GM12878 (cell line): ENCODE measurements at regions not wholly inside any gene's neighbourhood (a gene's known extent, or its start where the extent isn't known, plus 50 kb on each side); places are given as distances from the start of the nearest gene placed in this dataset.

Experiments used
- ATAC-seq: fragments of 200-7000 bp; cut with Tn5 transposase; 3 replicates; pipeline ENCODE4 v1.9.1; 2020; ENCODE audit warnings: mild to moderate bottlenecking, moderate library complexity
- BruUV-seq: library from RNA; stranded (reverse); fragments of 400-500 nt; replicated peaks from 2 replicates; lab custom pipeline; 2021; lab: Mats Ljungman, UMichigan
- CTCF ChIA-PET: fragments of 300-600 bp; sonication (Branson Sonifier 250); formaldehyde crosslinking; extraction: SDS; loops from one replicate; lab custom pipeline; 2021; ENCODE audit warnings: inconsistent platforms; lab: Yijun Ruan, JAX
- POLR2A ChIA-PET: fragments of 350-600 bp; formaldehyde crosslinking; extraction: SDS; loops from one replicate; lab custom pipeline; 2021; ENCODE audit warnings: inconsistent platforms; lab: Charles Lee
- RAD21 ChIA-PET: fragments of 300-600 bp; sonication (Branson Sonifier 250); formaldehyde crosslinking; loops from one replicate; lab custom pipeline; 2023; ENCODE audit warnings: antibody characterized with exemption; ENCODE audit not compliant: unreplicated experiment; lab: Charles Lee
- SMC1A ChIA-PET: fragments of 300-600 bp; sonication (Branson Sonifier 250); formaldehyde crosslinking; loops from one replicate; lab custom pipeline; 2023; ENCODE audit not compliant: unreplicated experiment, uncharacterized antibody; lab: Charles Lee
- DNase-seq: peaks from one replicate; pipeline ENCODE4 v3.0.0-alpha.2; 2011; ENCODE audit warnings: low read depth, low spot score
- FAIRE-seq: peaks from 3 replicates; lab custom pipeline; 2011; peaks lifted over from hg19 to GRCh38; lab: Jason Lieb, UNC
- H2AFZ ChIP-seq: 2 replicates; pipeline ENCODE4 v1.6.0; 2011; ENCODE audit warnings: low read depth, low read length, control low read depth; ENCODE audit not compliant: control insufficient read depth
- H3K27ac ChIP-seq: 2 replicates; pipeline ENCODE4 v1.5.1; 2011; ENCODE audit warnings: control low read depth; ENCODE audit not compliant: control insufficient read depth, insufficient read depth
- H3K27me3 ChIP-seq, 2 experiments: replicated peaks in 1 of 2; 2 replicates each; pipeline versions ENCODE4 v1.6.0 to v1.6.1; 2011; ENCODE audit warnings: low read length in 1 of 2; ENCODE audit not compliant: control insufficient read depth in 2 of 2, insufficient read depth in 2 of 2
- H3K36me3 ChIP-seq, 2 experiments: 2 replicates each; pipeline ENCODE4 v1.5.1; 2011; ENCODE audit warnings: low read length in 1 of 2; ENCODE audit not compliant: control insufficient read depth in 2 of 2, insufficient read depth in 2 of 2
- H3K4me1 ChIP-seq: 2 replicates; pipeline ENCODE4 v1.6.1; 2011; ENCODE audit warnings: mild to moderate bottlenecking, low read length, moderate library complexity, mixed read lengths; ENCODE audit not compliant: control insufficient read depth, insufficient read depth
- H3K4me2 ChIP-seq: 2 replicates; pipeline ENCODE4 v1.6.0; 2011; ENCODE audit warnings: control low read depth; ENCODE audit not compliant: control insufficient read depth, insufficient read depth
- H3K4me3 ChIP-seq: fragments of 200-600 bp; sonication (generic); 2 replicates; pipeline ENCODE4 v1.5.1; 2016
- H3K79me2 ChIP-seq: 2 replicates; pipeline ENCODE4 v1.6.0; 2011; ENCODE audit warnings: low read length; ENCODE audit not compliant: control insufficient read depth, insufficient read depth
- H3K9ac ChIP-seq: 2 replicates; pipeline ENCODE4 v1.8.0; 2011; ENCODE audit warnings: low read length, control low read depth, mixed read lengths; ENCODE audit not compliant: control insufficient read depth, insufficient read depth
- H3K9me3 ChIP-seq: replicated peaks from 3 replicates; pipeline ENCODE4 v1.5.1; 2011; ENCODE audit warnings: mild to moderate bottlenecking, low read length; ENCODE audit not compliant: control insufficient read depth, insufficient read depth
- H4K20me1 ChIP-seq: 2 replicates; pipeline ENCODE4 v1.6.0; 2011; ENCODE audit not compliant: control insufficient read depth, insufficient read depth
- CBFB ChIP-seq: IDR thresholded peaks from 2 replicates; pipeline ENCODE4 v1.6.1; 2016; ENCODE audit warnings: antibody characterized with exemption, low read depth
- CEBPZ ChIP-seq: fragments of 150-350 bp; IDR thresholded peaks from 2 replicates; pipeline ENCODE4 v1.6.1; 2016; ENCODE audit warnings: low read depth, low read length
- CHD2 ChIP-seq: IDR thresholded peaks from 2 replicates; pipeline ENCODE4 v1.6.1; 2011; ENCODE audit warnings: low read depth, low read length, improper control_type of control experiment, borderline replicate concordance
- CREB1 ChIP-seq: IDR thresholded peaks from 2 replicates; pipeline ENCODE4 v1.6.1; 2012; ENCODE audit warnings: low read depth, mild to moderate bottlenecking, inconsistent platforms
- ESRRA ChIP-seq: IDR thresholded peaks from 2 replicates; pipeline ENCODE4 v1.6.1; 2012; ENCODE audit warnings: mild to moderate bottlenecking, low read length, improper control_type of control experiment
- HSF1 ChIP-seq: fragments of 150-350 bp; IDR thresholded peaks from 2 replicates; pipeline ENCODE4 v1.6.1; 2014; ENCODE audit warnings: mild to moderate bottlenecking, low read depth, low read length
- MAX ChIP-seq: IDR thresholded peaks from 2 replicates; pipeline ENCODE4 v1.6.1; 2012; ENCODE audit warnings: low read depth, low read length, improper control_type of control experiment
- MTA3 ChIP-seq: IDR thresholded peaks from 2 replicates; pipeline ENCODE4 v1.6.1; 2012; ENCODE audit warnings: low read length, inconsistent platforms, borderline replicate concordance
- NBN ChIP-seq: fragments of 450-650 bp; IDR thresholded peaks from 2 replicates; pipeline ENCODE4 v1.6.1; 2016
- POLR2AphosphoS2 ChIP-seq: IDR thresholded peaks from 2 replicates; pipeline ENCODE4 v1.6.1; 2011; ENCODE audit warnings: low read depth, mild to moderate bottlenecking, low read length, improper control_type of control experiment, moderate library complexity
- SIX5 ChIP-seq: IDR thresholded peaks from 2 replicates; pipeline ENCODE4 v1.6.1; 2011; ENCODE audit warnings: mild to moderate bottlenecking, low read depth, low read length, moderate library complexity; ENCODE audit not compliant: severe bottlenecking
- SKIL ChIP-seq: fragments of 450-650 bp; IDR thresholded peaks from 2 replicates; pipeline ENCODE4 v1.6.1; 2017; ENCODE audit warnings: mild to moderate bottlenecking, low read depth, inconsistent platforms; ENCODE audit not compliant: poor library complexity, severe bottlenecking
- SRF ChIP-seq, 2 experiments: IDR thresholded peaks; 2 replicates each; pipeline ENCODE4 v1.6.1; 2011; ENCODE audit warnings: low read depth in 2 of 2, low read length in 2 of 2, mild to moderate bottlenecking in 1 of 2, moderate library complexity in 1 of 2
- TAF1 ChIP-seq: IDR thresholded peaks from 2 replicates; pipeline ENCODE4 v1.6.1; 2011; ENCODE audit warnings: mild to moderate bottlenecking, low read depth, low read length, borderline replicate concordance
- USF2 ChIP-seq: IDR thresholded peaks from 2 replicates; pipeline ENCODE4 v1.6.1; 2011; ENCODE audit warnings: low read depth, low read length, improper control_type of control experiment, borderline replicate concordance
- YBX1 ChIP-seq: fragments of 450-650 bp; IDR thresholded peaks from 2 replicates; pipeline ENCODE4 v1.6.1; 2016; ENCODE audit warnings: antibody characterized with exemption
- WGBS: methylation state at CpG from one replicate; pipeline ENCODE4 v1.1.6; 2016; ENCODE audit warnings: low lambda C conversion rate; ENCODE audit not compliant: insufficient replicate concordance, insufficient coverage; ENCODE audit errors: missing lambda C conversion rate; 5-methylcytosine and 5-hydroxymethylcytosine counted together
- in situ Hi-C: fragments of 300-500 bp; cut with MboI; formaldehyde crosslinking; loops from 9 replicates; pipeline ENCODE4 v1.14.3; 2018; ENCODE audit warnings: mixed read lengths
- intact Hi-C: fragments of 100-400 bp; cut with micrococcal nuclease; formaldehyde crosslinking; loops from one replicate; pipeline ENCODE4 v1.14.2; 2022; ENCODE audit not compliant: unreplicated experiment
- TF ChIP-seq, protein P1 (sequence below): fragments of 450-650 bp; IDR thresholded peaks from 2 replicates; pipeline ENCODE4 v1.6.1; 2014; ENCODE audit warnings: mild to moderate bottlenecking

DNA sequence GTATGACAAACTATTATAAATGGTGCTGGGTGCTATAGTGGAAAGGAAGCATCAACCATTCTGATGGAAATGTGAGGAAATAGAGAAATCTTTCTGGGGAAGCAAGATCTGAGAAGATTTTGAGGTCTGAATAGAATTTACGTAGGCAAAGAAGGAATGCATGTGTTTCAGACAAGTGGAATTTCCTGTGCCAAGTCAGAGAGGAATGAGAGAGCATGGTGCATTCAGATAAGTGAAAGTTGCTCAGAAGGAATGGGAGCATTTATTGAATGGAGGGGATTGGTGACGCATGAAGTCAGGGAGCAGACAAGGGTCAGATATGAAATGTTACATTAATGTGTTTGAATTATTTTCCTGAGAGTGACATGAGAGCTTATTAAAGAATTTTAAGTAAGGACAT lies 725.5 kb downstream of the METTL15 start:
- in situ Hi-C loops (no loop called here), intact Hi-C loops (no loop called here)
- H2AFZ ChIP-seq = no peak overlapping the region
- FAIRE-seq = no peak
- no TSS peak for BruUV-seq
- no peak overlapping the region for H3K9ac ChIP-seq
- no peaks in the 10 kb centered on the region for H3K4me1 ChIP-seq
- no peak overlapping the region for H3K4me2 ChIP-seq
- 9% methylated on average over 2 of the region's 2 CpGs for WGBS
- no peak overlapping the region for H3K4me3 ChIP-seq
- SMC1A ChIA-PET = no interaction called here
- ATAC-seq = no peak
- no peaks in the 10 kb centered on the region for H3K27me3 ChIP-seq
- CTCF ChIA-PET = no interaction called here
- RAD21 ChIA-PET = no interaction called here
- TF ChIP-seq YBX1 (no peak), MAX (no peak), SRF (IDR thresholded peaks at IDR 0.05; ENCODE audit: low read depth in 2 of 2, low read length in 2 of 2) (no peak), MTA3 (no peak), CREB1 (no peak), CBFB (no peak), ESRRA (no peak), SKIL (no peak), POLR2AphosphoS2 (no peak), USF2 (no peak), SIX5 (no peak), HSF1 (no peak), NBN (no peak), CEBPZ (no peak), TAF1 (no peak), CHD2 (no peak)
- TF ChIP-seq, protein P1, sequence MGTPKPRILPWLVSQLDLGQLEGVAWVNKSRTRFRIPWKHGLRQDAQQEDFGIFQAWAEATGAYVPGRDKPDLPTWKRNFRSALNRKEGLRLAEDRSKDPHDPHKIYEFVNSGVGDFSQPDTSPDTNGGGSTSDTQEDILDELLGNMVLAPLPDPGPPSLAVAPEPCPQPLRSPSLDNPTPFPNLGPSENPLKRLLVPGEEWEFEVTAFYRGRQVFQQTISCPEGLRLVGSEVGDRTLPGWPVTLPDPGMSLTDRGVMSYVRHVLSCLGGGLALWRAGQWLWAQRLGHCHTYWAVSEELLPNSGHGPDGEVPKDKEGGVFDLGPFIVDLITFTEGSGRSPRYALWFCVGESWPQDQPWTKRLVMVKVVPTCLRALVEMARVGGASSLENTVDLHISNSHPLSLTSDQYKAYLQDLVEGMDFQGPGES = no peak
- no peaks in the 10 kb centered on the region for H3K79me2 ChIP-seq
- no peaks in the 10 kb centered on the region for H3K36me3 ChIP-seq
- H4K20me1 ChIP-seq = no peaks in the 10 kb centered on the region
- POLR2A ChIA-PET = no interaction called here
- no peak overlapping the region for H3K27ac ChIP-seq
- no peaks in the 10 kb centered on the region for H3K9me3 ChIP-seq
- no peak for DNase-seq
